ENCODE measurements at regions not wholly inside any gene's neighbourhood (a gene's known extent, or its start where the extent isn't known, plus 50 kb on each side); places are given as distances from the start of the nearest gene placed in this dataset.

- H3K9me3 ChIP-seq = no peaks in the 10 kb centered on the region
- H3K27ac ChIP-seq = no peak overlapping the region
- no peaks in the 10 kb centered on the region for H3K27me3 ChIP-seq
- no peak for DNase-seq
- intact Hi-C loops (cut with DNase I) = no loop called here
- H3K4me1 ChIP-seq = no peaks in the 10 kb centered on the region
- H3K4me3 ChIP-seq = no peak overlapping the region
- WGBS (ENCODE audit: insufficient coverage, low coverage, low lambda C conversion rate, missing lambda C conversion rate) = 64% methylated on average over 2 of the region's 2 CpGs
- no peak for TF ChIP-seq POLR2A (IDR thresholded peaks at IDR 0.05)
- TF ChIP-seq CTCF (IDR thresholded peaks at IDR 0.05) = no peak
- no peaks in the 10 kb centered on the region for H3K36me3 ChIP-seq
- ATAC-seq = no peak
Measured at GRCh38 chr13:39870197-39870747, 214.8 kb downstream of the COG6 start.

- DNase-seq (no peak), ATAC-seq (peak; percentile 44 to 63 (median 54))
- Histone ChIP-seq H3K36me3 (no peaks in the 10 kb centered on the region), H3K9me3 (no peaks in the 10 kb centered on the region), H3K4me1 (no peaks in the 10 kb centered on the region), H3K27ac (no peak overlapping the region), H3K27me3 (no peaks in the 10 kb centered on the region), H3K4me3 (no peak overlapping the region)
- no peak for TF ChIP-seq POLR2A (IDR thresholded peaks at IDR 0.05)
- intact Hi-C loops (cut with DNase I) = no loop called here
- WGBS (ENCODE audit: insufficient coverage, low coverage, low lambda C conversion rate, missing lambda C conversion rate) = 67% methylated on average over 2 of the region's 3 CpGs
Measured at GRCh38 chr13:39874331-39875053, 219.0 kb downstream of the COG6 start.

GRCh38 chr13:39875111-39875987 lies 219.9 kb downstream of the COG6 start:
- WGBS (ENCODE audit: insufficient coverage, low coverage, low lambda C conversion rate, missing lambda C conversion rate) = 58% methylated on average over 8 of the region's 9 CpGs
- intact Hi-C loops (cut with DNase I) = no loop called here
- no peak for DNase-seq
- TF ChIP-seq CTCF (IDR thresholded peaks at IDR 0.05) = no peak
- TF ChIP-seq POLR2A (IDR thresholded peaks at IDR 0.05) = no peak
- peak; percentile 22 to 80 (median 60) for ATAC-seq
- no peaks in the 10 kb centered on the region for H3K27me3 ChIP-seq
- no peaks in the 10 kb centered on the region for H3K9me3 ChIP-seq
- H3K4me3 ChIP-seq = no peak overlapping the region
- no peaks in the 10 kb centered on the region for H3K36me3 ChIP-seq
- H3K4me1 ChIP-seq = no peaks in the 10 kb centered on the region
- no peak overlapping the region for H3K27ac ChIP-seq

GRCh38 chr13:39876258-39876657 lies 220.8 kb downstream of the COG6 start:
- TF ChIP-seq POLR2A (IDR thresholded peaks at IDR 0.05) = no peak
- TF ChIP-seq CTCF (IDR thresholded peaks at IDR 0.05) = no peak
- no peak for ATAC-seq

GRCh38 chr13:39877134-39877533 lies 221.7 kb downstream of the COG6 start:
- Histone ChIP-seq H3K4me3 (no peak overlapping the region), H3K4me1 (no peaks in the 10 kb centered on the region), H3K9me3 (no peaks in the 10 kb centered on the region), H3K36me3 (no peaks in the 10 kb centered on the region), H3K27me3 (no peaks in the 10 kb centered on the region), H3K27ac (no peak overlapping the region)
- WGBS (ENCODE audit: insufficient coverage, low coverage, low lambda C conversion rate, missing lambda C conversion rate) = 52% methylated on average over 5 of the region's 5 CpGs
- intact Hi-C loops (cut with DNase I) = no loop called here
- DNase-seq (no peak), ATAC-seq (peak; percentile 17 to 55 (median 37))
- TF ChIP-seq POLR2A (IDR thresholded peaks at IDR 0.05) (no peak), CTCF (IDR thresholded peaks at IDR 0.05) (no peak)

More at GRCh38 chr13:39876258-39876657, 220.8 kb downstream of the COG6 start:
- H3K27ac ChIP-seq = no peak overlapping the region
- WGBS (ENCODE audit: insufficient coverage, low coverage, low lambda C conversion rate, missing lambda C conversion rate) = 82% methylated on average over 3 of the region's 3 CpGs
- no peaks in the 10 kb centered on the region for H3K27me3 ChIP-seq
- no peaks in the 10 kb centered on the region for H3K36me3 ChIP-seq
- no peaks in the 10 kb centered on the region for H3K9me3 ChIP-seq
- intact Hi-C loops (cut with DNase I) = no loop called here
- DNase-seq = no peak
- no peaks in the 10 kb centered on the region for H3K4me1 ChIP-seq
- H3K4me3 ChIP-seq = no peak overlapping the region

Measured in right lobe of liver (tissue), 6 donors.